T1000 (cell line): ENCODE measurements at regions not wholly inside any gene's neighbourhood (a gene's known extent, or its start where the extent isn't known, plus 50 kb on each side); places are given as distances from the start of the nearest gene placed in this dataset.
"Not testable (repeated sequence)": the region's sequence is repeated elsewhere in the genome, so short reads cannot be mapped to it uniquely, and the experiment has no call there.

ENCODE experiments used
- DNase-seq: peaks from one replicate; lab custom pipeline; 2025; ENCODE audit warnings: mixed read lengths; lab: John Stamatoyannopoulos, UW

- DNase-seq, result no peak
Measured at GRCh38 chr3:43236008-43236407, 50.3 kb upstream of the SNRK start.

GRCh38 chr3:43233062-43233461, 53.3 kb upstream of the SNRK start:
- no peak for DNase-seq

- no peak for DNase-seq
Measured at GRCh38 chr3:43231276-43232000, 54.9 kb upstream of the SNRK start.

- DNase-seq, result not testable (repeated sequence)
Measured at GRCh38 chr3:43229865-43230264, 56.5 kb upstream of the SNRK start.

- not testable (repeated sequence) for DNase-seq
Measured at GRCh38 chr3:43227685-43228084, 58.7 kb upstream of the SNRK start.

- no peak for DNase-seq
Measured at GRCh38 chr3:43224405-43225073, 61.8 kb upstream of the SNRK start.

GRCh38 chr3:43223670-43224364, 62.5 kb upstream of the SNRK start:
- DNase-seq, result no peak

- no peak for DNase-seq
Measured at GRCh38 chr3:43222590-43222989, 63.8 kb upstream of the SNRK start.

GRCh38 chr3:43221076-43221475, 65.3 kb upstream of the SNRK start:
- no peak for DNase-seq

- no peak for DNase-seq
Measured at GRCh38 chr3:43219616-43220015, 66.7 kb upstream of the SNRK start.

- DNase-seq, result no peak
Measured at GRCh38 chr3:43218921-43219320, 67.4 kb upstream of the SNRK start.

- DNase-seq, result no peak
Measured at GRCh38 chr3:43218156-43218555, 68.2 kb upstream of the SNRK start.

GRCh38 chr3:43217633-43218032, 68.7 kb upstream of the SNRK start:
- no peak for DNase-seq

GRCh38 chr3:43217206-43217605, 69.1 kb upstream of the SNRK start:
- DNase-seq, result no peak

GRCh38 chr3:43215663-43216275, 70.6 kb upstream of the SNRK start:
- DNase-seq, result no peak

- no peak for DNase-seq
Measured at GRCh38 chr3:43215138-43215537, 71.2 kb upstream of the SNRK start.

- DNase-seq, result no peak
Measured at GRCh38 chr3:43214616-43215015, 71.7 kb upstream of the SNRK start.

GRCh38 chr3:43213631-43214030, 72.7 kb upstream of the SNRK start:
- DNase-seq, result no peak

- DNase-seq, result no peak
Measured at GRCh38 chr3:43212914-43213611, 73.3 kb upstream of the SNRK start.

GRCh38 chr3:43211681-43212080, 74.7 kb upstream of the SNRK start:
- no peak for DNase-seq

GRCh38 chr3:43210049-43211027, 76.0 kb upstream of the SNRK start:
- DNase-seq, result no peak
